Colonic mucosa (tissue), 4 donors: ENCODE measurements at regions not wholly inside any gene's neighbourhood (a gene's known extent, or its start where the extent isn't known, plus 50 kb on each side); places are given as distances from the start of the nearest gene placed in this dataset.

ENCODE experiments used
- DNase-seq: peaks from one replicate; pipeline ENCODE4 v3.0.0-alpha.2; 2020
- H3K27ac ChIP-seq: fragments of 200-600 bp; one replicate; pipeline ENCODE4 v1.8.0; 2021
- H3K27me3 ChIP-seq: fragments of 200-600 bp; one replicate; pipeline ENCODE4 v1.8.0; 2021
- H3K36me3 ChIP-seq: fragments of 200-600 bp; one replicate; pipeline ENCODE4 v1.8.0; 2021
- H3K4me1 ChIP-seq: fragments of 200-600 bp; one replicate; pipeline ENCODE4 v1.8.0; 2021; ENCODE audit warnings: mild to moderate bottlenecking
- H3K4me3 ChIP-seq: fragments of 200-600 bp; one replicate; pipeline ENCODE4 v1.8.0; 2021
- H3K9ac ChIP-seq, 2 donors: one replicate each; pipeline ENCODE4 v1.7.0; 2013; ENCODE audit warnings: control low read depth in 2 of 2, low read depth in 2 of 2, low read length in 2 of 2
- H3K9me3 ChIP-seq: fragments of 200-600 bp; one replicate; pipeline ENCODE4 v1.8.0; 2021
- CTCF ChIP-seq: fragments of 200-600 bp; IDR thresholded peaks from one replicate; pipeline ENCODE4 v1.8.0; 2022; ENCODE audit warnings: antibody characterized with exemption, mild to moderate bottlenecking
- intact Hi-C: fragments of 100-400 bp; cut with DNase I; formaldehyde crosslinking; loops from one replicate; pipeline ENCODE4 v1.14.1; 2022
- donor health status: healthy.
- donor health status: DM: no; HTN: no; CAD: no.
- donor health status: DM: no; HTN: no; CAD: no.

DNA sequence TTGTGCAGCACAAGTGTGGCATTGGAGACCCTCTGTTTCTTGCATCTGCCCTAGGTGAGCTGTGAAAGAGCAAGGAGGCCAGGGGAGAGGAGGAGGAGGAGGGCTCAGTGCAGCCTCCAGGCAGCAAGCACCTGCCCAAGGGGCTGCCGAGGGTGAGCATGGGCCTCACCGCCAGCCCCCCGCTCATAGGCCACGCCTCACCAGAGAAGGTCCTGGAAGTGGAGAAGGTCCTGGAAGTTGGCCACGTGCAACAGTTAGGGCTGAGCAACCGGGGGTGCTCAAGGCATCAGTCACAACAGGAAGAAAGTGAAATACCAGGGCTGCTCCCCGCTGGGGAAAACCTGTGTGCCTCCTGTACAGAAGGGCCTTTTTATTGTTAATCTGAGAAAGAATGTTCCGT lies 168.9 kb downstream of the TEX29 start:
- DNase-seq = peak; percentile 7
- H3K36me3 ChIP-seq = no peaks in the 10 kb centered on the region
- TF ChIP-seq CTCF = no peak
- H3K27ac ChIP-seq = no peak overlapping the region
- no peaks in the 10 kb centered on the region for H3K27me3 ChIP-seq
- H3K9me3 ChIP-seq = no peaks in the 10 kb centered on the region
- H3K4me3 ChIP-seq = no peak overlapping the region
- no peaks in the 10 kb centered on the region for H3K4me1 ChIP-seq
- intact Hi-C loops = no loop called here
- H3K9ac ChIP-seq = no peak overlapping the region

- no peak overlapping the region for H3K4me3 ChIP-seq
- no peaks in the 10 kb centered on the region for H3K9me3 ChIP-seq
- no peak for DNase-seq
- no peaks in the 10 kb centered on the region for H3K36me3 ChIP-seq
- no peak overlapping the region for H3K27ac ChIP-seq
- H3K4me1 ChIP-seq = no peaks in the 10 kb centered on the region
- intact Hi-C loops = no loop called here
- no peaks in the 10 kb centered on the region for H3K27me3 ChIP-seq
- no peak overlapping the region for H3K9ac ChIP-seq
- no peak for TF ChIP-seq CTCF
Observed at GRCh38 chr13:111490611-111491010, 170.2 kb downstream of the TEX29 start.

DNA sequence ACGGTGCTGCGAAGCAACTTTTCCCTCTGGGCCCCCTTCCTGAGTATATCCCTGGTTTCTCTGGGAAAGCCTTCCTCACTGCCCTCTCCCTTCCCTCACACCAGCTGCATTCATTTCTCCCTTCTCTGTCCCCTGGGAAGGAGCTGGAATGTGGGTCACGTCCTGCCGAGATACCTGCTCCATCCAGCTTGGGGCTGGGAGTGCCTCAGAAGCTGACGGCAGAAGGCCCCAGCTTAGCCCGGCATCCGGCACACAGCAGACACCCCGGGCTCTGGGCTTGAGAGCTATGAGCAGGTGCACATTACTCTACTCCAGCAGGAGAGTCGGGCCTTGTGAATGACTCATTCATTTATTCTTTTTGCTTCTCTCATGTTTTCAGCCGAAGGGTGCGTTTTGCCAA lies 170.6 kb downstream of the TEX29 start:
- intact Hi-C loops = no loop called here
- TF ChIP-seq CTCF = no peak
- Histone ChIP-seq H3K9ac (no peak overlapping the region), H3K27ac (no peak overlapping the region), H3K27me3 (no peaks in the 10 kb centered on the region), H3K9me3 (no peaks in the 10 kb centered on the region), H3K4me3 (no peak overlapping the region), H3K4me1 (no peaks in the 10 kb centered on the region), H3K36me3 (no peaks in the 10 kb centered on the region)
- DNase-seq = no peak

GRCh38 chr13:111491659-111492058 lies 171.2 kb downstream of the TEX29 start:
- Histone ChIP-seq H3K9ac (no peak overlapping the region), H3K4me1 (no peaks in the 10 kb centered on the region), H3K27me3 (no peaks in the 10 kb centered on the region), H3K36me3 (no peaks in the 10 kb centered on the region), H3K27ac (no peak overlapping the region), H3K9me3 (no peaks in the 10 kb centered on the region), H3K4me3 (no peak overlapping the region)
- TF ChIP-seq CTCF = no peak
- intact Hi-C loops = no loop called here
- DNase-seq = no peak

- H3K4me3 ChIP-seq = no peak overlapping the region
- no peak overlapping the region for H3K27ac ChIP-seq
- intact Hi-C loops = no loop called here
- H3K9ac ChIP-seq = no peak overlapping the region
- no peak for TF ChIP-seq CTCF
- no peaks in the 10 kb centered on the region for H3K4me1 ChIP-seq
- H3K9me3 ChIP-seq = no peaks in the 10 kb centered on the region
- no peaks in the 10 kb centered on the region for H3K36me3 ChIP-seq
- no peak for DNase-seq
- no peaks in the 10 kb centered on the region for H3K27me3 ChIP-seq
Observed at GRCh38 chr13:111492341-111492950, 172.0 kb downstream of the TEX29 start.
